Gastroesophageal sphincter (tissue), 3 donors: ENCODE measurements at regions not wholly inside any gene's neighbourhood (a gene's known extent, or its start where the extent isn't known, plus 50 kb on each side); places are given as distances from the start of the nearest gene placed in this dataset.

Experiments used
- CTCF ChIP-seq, 4 experiments: fragments of 200-600 bp in 2 of 4; fragments of 450-650 bp in 2 of 4; sonication (generic) in 1 of 4; IDR thresholded peaks; one replicate each; pipeline ENCODE4 v1.5.1; 2017 to 2019; ENCODE audit warnings: antibody characterized with exemption in 4 of 4, mild to moderate bottlenecking in 2 of 4, moderate library complexity in 2 of 4
- EP300 ChIP-seq: sonication (generic); formaldehyde crosslinking; IDR thresholded peaks from one replicate; pipeline ENCODE4 v1.6.1; 2017; ENCODE audit warnings: antibody characterized with exemption, mild to moderate bottlenecking
- POLR2A ChIP-seq, 2 donors: fragments of 450-650 bp; IDR thresholded peaks; one replicate each; pipeline ENCODE4 v1.6.1; 2017; ENCODE audit warnings: antibody characterized with exemption in 2 of 2, mild to moderate bottlenecking in 2 of 2, moderate library complexity in 1 of 2
- POLR2AphosphoS5 ChIP-seq: sonication (generic); formaldehyde crosslinking; IDR thresholded peaks from one replicate; pipeline ENCODE4 v1.6.1; 2017; ENCODE audit warnings: antibody characterized with exemption

GRCh38 chr18:60110836-60111235, 211.0 kb downstream of the PMAIP1 start:
- TF ChIP-seq EP300: no peak
- TF ChIP-seq POLR2A (IDR thresholded peaks at IDR 0.05): no peak
- no peak for TF ChIP-seq CTCF (IDR thresholded peaks at IDR 0.05)
- TF ChIP-seq POLR2AphosphoS5: no peak
